GM12878 (cell line): ENCODE measurements at regions not wholly inside any gene's neighbourhood (a gene's known extent, or its start where the extent isn't known, plus 50 kb on each side); places are given as distances from the start of the nearest gene placed in this dataset.

ENCODE experiments used
- CBX3 ChIP-seq: fragments of 200-600 bp; sonication (generic); IDR thresholded peaks from 2 replicates; pipeline ENCODE4 v1.6.1; 2016; ENCODE audit warnings: low read depth, borderline replicate concordance
- CBX5 ChIP-seq: sonication (generic); IDR thresholded peaks from 2 replicates; pipeline ENCODE4 v1.6.1; 2016; ENCODE audit warnings: low read depth, moderate library complexity, mild to moderate bottlenecking, inconsistent platforms
- CREB1 ChIP-seq: IDR thresholded peaks from 2 replicates; pipeline ENCODE4 v1.6.1; 2012; ENCODE audit warnings: low read depth, mild to moderate bottlenecking, inconsistent platforms
- EZH2 ChIP-seq: IDR thresholded peaks from 2 replicates; pipeline ENCODE4 v1.6.1; 2012; ENCODE audit warnings: low read depth, mild to moderate bottlenecking, control low read depth, inconsistent platforms, low read length, borderline replicate concordance; ENCODE audit not compliant: control insufficient read depth
- IKZF1 ChIP-seq: fragments of 450-650 bp; conservative IDR thresholded peaks from 2 replicates; pipeline ENCODE4 v1.6.1; 2017; ENCODE audit warnings: antibody characterized with exemption, mild to moderate bottlenecking
- IRF4 ChIP-seq: IDR thresholded peaks from 2 replicates; pipeline ENCODE4 v1.6.1; 2011; ENCODE audit warnings: low read depth, low read length
- TAF1 ChIP-seq: IDR thresholded peaks from 2 replicates; pipeline ENCODE4 v1.6.1; 2011; ENCODE audit warnings: mild to moderate bottlenecking, low read depth, low read length, borderline replicate concordance
- ZBTB40 ChIP-seq: fragments of 450-650 bp; IDR thresholded peaks from 2 replicates; pipeline ENCODE4 v1.6.1; 2016; ENCODE audit warnings: mild to moderate bottlenecking, moderate library complexity, borderline replicate concordance
- TF ChIP-seq, protein P1 (sequence below): fragments of 450-650 bp; IDR thresholded peaks from 2 replicates; pipeline ENCODE4 v1.6.1; 2017; ENCODE audit warnings: mild to moderate bottlenecking
- TF ChIP-seq, protein P2 (sequence below): fragments of 450-650 bp; IDR thresholded peaks from 2 replicates; pipeline ENCODE4 v1.6.1; 2017; ENCODE audit warnings: mild to moderate bottlenecking, moderate library complexity
- TF ChIP-seq, protein P3 (sequence below): fragments of 150-350 bp; IDR thresholded peaks from 2 replicates; pipeline ENCODE4 v1.6.1; 2016; ENCODE audit warnings: low read depth, low read length
- TF ChIP-seq, protein P4 (sequence below): fragments of 450-650 bp; formaldehyde crosslinking; IDR thresholded peaks from 2 replicates; pipeline ENCODE4 v1.4.0; 2022; ENCODE audit warnings: mild to moderate bottlenecking, moderate library complexity

GRCh38 chr6:157761331-157761921 lies 61.6 kb upstream of the SNX9 start (continued):
- TF ChIP-seq ZBTB40 (no peak), CBX3 (no peak), CBX5 (no peak), IKZF1 (peak; percentile 98), EZH2 (no peak), TAF1 (no peak), CREB1 (peak; percentile 35; the same call in 1 of the 2 replicates), IRF4 (peak; percentile 90)
- TF ChIP-seq, protein P1, sequence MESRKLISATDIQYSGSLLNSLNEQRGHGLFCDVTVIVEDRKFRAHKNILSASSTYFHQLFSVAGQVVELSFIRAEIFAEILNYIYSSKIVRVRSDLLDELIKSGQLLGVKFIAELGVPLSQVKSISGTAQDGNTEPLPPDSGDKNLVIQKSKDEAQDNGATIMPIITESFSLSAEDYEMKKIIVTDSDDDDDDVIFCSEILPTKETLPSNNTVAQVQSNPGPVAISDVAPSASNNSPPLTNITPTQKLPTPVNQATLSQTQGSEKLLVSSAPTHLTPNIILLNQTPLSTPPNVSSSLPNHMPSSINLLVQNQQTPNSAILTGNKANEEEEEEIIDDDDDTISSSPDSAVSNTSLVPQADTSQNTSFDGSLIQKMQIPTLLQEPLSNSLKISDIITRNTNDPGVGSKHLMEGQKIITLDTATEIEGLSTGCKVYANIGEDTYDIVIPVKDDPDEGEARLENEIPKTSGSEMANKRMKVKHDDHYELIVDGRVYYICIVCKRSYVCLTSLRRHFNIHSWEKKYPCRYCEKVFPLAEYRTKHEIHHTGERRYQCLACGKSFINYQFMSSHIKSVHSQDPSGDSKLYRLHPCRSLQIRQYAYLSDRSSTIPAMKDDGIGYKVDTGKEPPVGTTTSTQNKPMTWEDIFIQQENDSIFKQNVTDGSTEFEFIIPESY = no peak
- TF ChIP-seq, protein P2, sequence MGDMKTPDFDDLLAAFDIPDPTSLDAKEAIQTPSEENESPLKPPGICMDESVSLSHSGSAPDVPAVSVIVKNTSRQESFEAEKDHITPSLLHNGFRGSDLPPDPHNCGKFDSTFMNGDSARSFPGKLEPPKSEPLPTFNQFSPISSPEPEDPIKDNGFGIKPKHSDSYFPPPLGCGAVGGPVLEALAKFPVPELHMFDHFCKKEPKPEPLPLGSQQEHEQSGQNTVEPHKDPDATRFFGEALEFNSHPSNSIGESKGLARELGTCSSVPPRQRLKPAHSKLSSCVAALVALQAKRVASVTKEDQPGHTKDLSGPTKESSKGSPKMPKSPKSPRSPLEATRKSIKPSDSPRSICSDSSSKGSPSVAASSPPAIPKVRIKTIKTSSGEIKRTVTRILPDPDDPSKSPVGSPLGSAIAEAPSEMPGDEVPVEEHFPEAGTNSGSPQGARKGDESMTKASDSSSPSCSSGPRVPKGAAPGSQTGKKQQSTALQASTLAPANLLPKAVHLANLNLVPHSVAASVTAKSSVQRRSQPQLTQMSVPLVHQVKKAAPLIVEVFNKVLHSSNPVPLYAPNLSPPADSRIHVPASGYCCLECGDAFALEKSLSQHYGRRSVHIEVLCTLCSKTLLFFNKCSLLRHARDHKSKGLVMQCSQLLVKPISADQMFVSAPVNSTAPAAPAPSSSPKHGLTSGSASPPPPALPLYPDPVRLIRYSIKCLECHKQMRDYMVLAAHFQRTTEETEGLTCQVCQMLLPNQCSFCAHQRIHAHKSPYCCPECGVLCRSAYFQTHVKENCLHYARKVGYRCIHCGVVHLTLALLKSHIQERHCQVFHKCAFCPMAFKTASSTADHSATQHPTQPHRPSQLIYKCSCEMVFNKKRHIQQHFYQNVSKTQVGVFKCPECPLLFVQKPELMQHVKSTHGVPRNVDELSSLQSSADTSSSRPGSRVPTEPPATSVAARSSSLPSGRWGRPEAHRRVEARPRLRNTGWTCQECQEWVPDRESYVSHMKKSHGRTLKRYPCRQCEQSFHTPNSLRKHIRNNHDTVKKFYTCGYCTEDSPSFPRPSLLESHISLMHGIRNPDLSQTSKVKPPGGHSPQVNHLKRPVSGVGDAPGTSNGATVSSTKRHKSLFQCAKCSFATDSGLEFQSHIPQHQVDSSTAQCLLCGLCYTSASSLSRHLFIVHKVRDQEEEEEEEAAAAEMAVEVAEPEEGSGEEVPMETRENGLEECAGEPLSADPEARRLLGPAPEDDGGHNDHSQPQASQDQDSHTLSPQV = no peak
- TF ChIP-seq, protein P3, sequence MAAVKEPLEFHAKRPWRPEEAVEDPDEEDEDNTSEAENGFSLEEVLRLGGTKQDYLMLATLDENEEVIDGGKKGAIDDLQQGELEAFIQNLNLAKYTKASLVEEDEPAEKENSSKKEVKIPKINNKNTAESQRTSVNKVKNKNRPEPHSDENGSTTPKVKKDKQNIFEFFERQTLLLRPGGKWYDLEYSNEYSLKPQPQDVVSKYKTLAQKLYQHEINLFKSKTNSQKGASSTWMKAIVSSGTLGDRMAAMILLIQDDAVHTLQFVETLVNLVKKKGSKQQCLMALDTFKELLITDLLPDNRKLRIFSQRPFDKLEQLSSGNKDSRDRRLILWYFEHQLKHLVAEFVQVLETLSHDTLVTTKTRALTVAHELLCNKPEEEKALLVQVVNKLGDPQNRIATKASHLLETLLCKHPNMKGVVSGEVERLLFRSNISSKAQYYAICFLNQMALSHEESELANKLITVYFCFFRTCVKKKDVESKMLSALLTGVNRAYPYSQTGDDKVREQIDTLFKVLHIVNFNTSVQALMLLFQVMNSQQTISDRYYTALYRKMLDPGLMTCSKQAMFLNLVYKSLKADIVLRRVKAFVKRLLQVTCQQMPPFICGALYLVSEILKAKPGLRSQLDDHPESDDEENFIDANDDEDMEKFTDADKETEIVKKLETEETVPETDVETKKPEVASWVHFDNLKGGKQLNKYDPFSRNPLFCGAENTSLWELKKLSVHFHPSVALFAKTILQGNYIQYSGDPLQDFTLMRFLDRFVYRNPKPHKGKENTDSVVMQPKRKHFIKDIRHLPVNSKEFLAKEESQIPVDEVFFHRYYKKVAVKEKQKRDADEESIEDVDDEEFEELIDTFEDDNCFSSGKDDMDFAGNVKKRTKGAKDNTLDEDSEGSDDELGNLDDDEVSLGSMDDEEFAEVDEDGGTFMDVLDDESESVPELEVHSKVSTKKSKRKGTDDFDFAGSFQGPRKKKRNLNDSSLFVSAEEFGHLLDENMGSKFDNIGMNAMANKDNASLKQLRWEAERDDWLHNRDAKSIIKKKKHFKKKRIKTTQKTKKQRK = no peak
- TF ChIP-seq, protein P4, sequence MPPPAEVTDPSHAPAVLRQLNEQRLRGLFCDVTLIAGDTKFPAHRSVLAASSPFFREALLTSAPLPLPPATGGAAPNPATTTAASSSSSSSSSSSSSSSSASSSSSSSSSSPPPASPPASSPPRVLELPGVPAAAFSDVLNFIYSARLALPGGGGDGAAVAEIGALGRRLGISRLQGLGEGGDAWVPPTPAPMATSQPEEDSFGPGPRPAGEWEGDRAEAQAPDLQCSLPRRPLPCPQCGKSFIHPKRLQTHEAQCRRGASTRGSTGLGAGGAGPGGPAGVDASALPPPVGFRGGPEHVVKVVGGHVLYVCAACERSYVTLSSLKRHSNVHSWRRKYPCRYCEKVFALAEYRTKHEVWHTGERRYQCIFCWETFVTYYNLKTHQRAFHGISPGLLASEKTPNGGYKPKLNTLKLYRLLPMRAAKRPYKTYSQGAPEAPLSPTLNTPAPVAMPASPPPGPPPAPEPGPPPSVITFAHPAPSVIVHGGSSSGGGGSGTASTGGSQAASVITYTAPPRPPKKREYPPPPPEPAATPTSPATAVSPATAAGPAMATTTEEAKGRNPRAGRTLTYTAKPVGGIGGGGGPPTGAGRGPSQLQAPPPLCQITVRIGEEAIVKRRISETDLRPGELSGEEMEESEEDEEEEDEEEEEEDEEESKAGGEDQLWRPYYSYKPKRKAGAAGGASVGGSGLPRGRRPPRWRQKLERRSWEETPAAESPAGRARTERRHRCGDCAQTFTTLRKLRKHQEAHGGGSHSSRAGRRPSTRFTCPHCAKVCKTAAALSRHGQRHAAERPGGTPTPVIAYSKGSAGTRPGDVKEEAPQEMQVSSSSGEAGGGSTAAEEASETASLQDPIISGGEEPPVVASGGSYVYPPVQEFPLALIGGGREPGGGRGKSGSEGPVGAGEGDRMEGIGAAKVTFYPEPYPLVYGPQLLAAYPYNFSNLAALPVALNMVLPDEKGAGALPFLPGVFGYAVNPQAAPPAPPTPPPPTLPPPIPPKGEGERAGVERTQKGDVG (CRISPR knock-in tag) = no peak
